IMR-90 (cell line): ENCODE measurements at regions not wholly inside any gene's neighbourhood (a gene's known extent, or its start where the extent isn't known, plus 50 kb on each side); places are given as distances from the start of the nearest gene placed in this dataset.

Source experiments
- CEBPB ChIP-seq: IDR thresholded peaks from 2 replicates; pipeline ENCODE4 v1.6.1; 2012; ENCODE audit warnings: low read depth, low read length, improper control_type of control experiment
- CTCF ChIP-seq: conservative IDR thresholded peaks from 2 replicates; pipeline ENCODE4 v1.5.1; 2012; ENCODE audit warnings: mild to moderate bottlenecking, low read depth, low read length, improper control_type of control experiment
- POLR2A ChIP-seq: IDR thresholded peaks from 2 replicates; pipeline ENCODE4 v1.6.1; 2012; ENCODE audit warnings: mild to moderate bottlenecking, low read depth, low read length
- RAD21 ChIP-seq: IDR thresholded peaks from 2 replicates; pipeline ENCODE4 v1.6.1; 2012; ENCODE audit warnings: low read length, improper control_type of control experiment
- RFX5 ChIP-seq: IDR thresholded peaks from 2 replicates; pipeline ENCODE4 v1.8.0; 2012; ENCODE audit warnings: low read depth, mild to moderate bottlenecking, low read length, moderate library complexity
- USF2 ChIP-seq: fragments of 150-350 bp; IDR thresholded peaks from 2 replicates; pipeline ENCODE4 v1.6.1; 2017; ENCODE audit warnings: mild to moderate bottlenecking, antibody characterized with exemption, low read length, low read depth

GRCh38 chr1:168923521-168924136 is 182.9 kb upstream of the ATP1B1 start:
- no peak for TF ChIP-seq CEBPB
- TF ChIP-seq CTCF = no peak
- TF ChIP-seq POLR2A = no peak
- TF ChIP-seq USF2 = no peak
- no peak for TF ChIP-seq RFX5
- TF ChIP-seq RAD21 = no peak
